ENCODE measurements at regions not wholly inside any gene's neighbourhood (a gene's known extent, or its start where the extent isn't known, plus 50 kb on each side); places are given as distances from the start of the nearest gene placed in this dataset.

- Histone ChIP-seq H3K27me3 (no peaks in the 10 kb centered on the region), H3K9me3 (no peaks in the 10 kb centered on the region), H3K4me1 (no peaks in the 10 kb centered on the region), H3K36me3 (no peaks in the 10 kb centered on the region), H3K4me3 (no peak overlapping the region), H3K27ac (no peak overlapping the region), H3K9ac (ENCODE audit: low read depth in 2 of 2, low read length in 2 of 2) (no peak overlapping the region)
- intact Hi-C loops (cut with DNase I): no loop called here
- DNase-seq: no peak
- TF ChIP-seq, protein P1, sequence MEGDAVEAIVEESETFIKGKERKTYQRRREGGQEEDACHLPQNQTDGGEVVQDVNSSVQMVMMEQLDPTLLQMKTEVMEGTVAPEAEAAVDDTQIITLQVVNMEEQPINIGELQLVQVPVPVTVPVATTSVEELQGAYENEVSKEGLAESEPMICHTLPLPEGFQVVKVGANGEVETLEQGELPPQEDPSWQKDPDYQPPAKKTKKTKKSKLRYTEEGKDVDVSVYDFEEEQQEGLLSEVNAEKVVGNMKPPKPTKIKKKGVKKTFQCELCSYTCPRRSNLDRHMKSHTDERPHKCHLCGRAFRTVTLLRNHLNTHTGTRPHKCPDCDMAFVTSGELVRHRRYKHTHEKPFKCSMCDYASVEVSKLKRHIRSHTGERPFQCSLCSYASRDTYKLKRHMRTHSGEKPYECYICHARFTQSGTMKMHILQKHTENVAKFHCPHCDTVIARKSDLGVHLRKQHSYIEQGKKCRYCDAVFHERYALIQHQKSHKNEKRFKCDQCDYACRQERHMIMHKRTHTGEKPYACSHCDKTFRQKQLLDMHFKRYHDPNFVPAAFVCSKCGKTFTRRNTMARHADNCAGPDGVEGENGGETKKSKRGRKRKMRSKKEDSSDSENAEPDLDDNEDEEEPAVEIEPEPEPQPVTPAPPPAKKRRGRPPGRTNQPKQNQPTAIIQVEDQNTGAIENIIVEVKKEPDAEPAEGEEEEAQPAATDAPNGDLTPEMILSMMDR (IDR thresholded peaks at IDR 0.05): no peak
These were observed 501.5 kb downstream of the BCL11A start for GRCh38 chr2:60051991-60052390.

DNA sequence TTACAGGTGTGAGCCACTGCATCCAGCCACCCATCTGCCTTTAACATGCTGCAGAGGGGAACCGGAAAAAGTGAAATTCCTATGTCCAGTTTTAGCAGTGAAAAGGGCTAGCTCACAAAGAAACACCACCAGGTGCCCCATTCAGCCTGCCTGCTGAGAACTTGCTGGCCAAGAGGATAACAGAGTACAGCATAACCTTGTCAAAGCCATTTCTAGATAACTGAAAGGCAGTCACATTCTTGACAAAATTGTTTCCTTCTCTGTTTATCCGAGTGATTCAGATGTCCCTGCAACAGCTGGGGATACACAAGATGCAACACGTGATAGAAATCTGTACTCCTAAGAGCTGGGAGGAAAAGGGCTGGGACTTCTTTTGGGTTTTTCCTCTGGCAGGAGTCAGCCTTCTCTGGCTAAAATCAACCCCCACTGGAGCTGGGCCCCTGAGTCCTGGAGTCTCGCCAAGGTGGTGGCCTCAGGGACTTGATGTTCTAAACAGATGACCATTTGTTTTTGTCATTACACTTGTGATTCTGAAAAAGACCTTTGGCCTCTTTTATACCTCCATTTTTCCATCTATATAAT, 505.4 kb downstream of the BCL11A start:
- TF ChIP-seq, protein P1 (IDR thresholded peaks at IDR 0.05): no peak
- no peaks in the 10 kb centered on the region for H3K4me1 ChIP-seq
- no peak overlapping the region for H3K4me3 ChIP-seq
- H3K9me3 ChIP-seq: no peaks in the 10 kb centered on the region
- H3K27ac ChIP-seq: no peak overlapping the region
- intact Hi-C loops (cut with DNase I): no loop called here
- H3K27me3 ChIP-seq: no peaks in the 10 kb centered on the region
- no peaks in the 10 kb centered on the region for H3K36me3 ChIP-seq
- no peak overlapping the region for H3K9ac ChIP-seq (ENCODE audit: low read depth in 2 of 2, low read length in 2 of 2)
- no peak for DNase-seq

DNA sequence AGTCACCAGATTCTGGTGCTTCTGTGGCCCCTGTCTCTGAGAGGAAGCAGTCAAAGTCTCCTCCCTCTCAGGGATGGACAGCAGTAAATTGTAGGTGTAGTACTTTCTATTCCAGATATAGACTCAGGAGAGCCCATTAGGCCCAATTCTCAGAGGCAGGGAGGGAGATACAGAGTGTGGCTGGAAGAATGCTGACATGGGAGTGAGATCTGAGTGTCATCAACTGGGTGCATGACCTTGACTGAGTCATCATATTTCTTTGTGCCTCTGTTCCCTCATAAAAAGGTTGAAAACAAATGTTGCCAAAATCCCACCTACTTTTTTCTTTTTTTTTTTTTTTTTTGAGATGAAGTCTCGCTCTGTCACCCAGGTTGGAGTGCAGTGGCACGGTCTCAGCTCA, 506.1 kb downstream of the BCL11A start:
- no peak overlapping the region for H3K4me3 ChIP-seq
- no peaks in the 10 kb centered on the region for H3K36me3 ChIP-seq
- H3K9ac ChIP-seq (ENCODE audit: low read depth in 2 of 2, low read length in 2 of 2): no peak overlapping the region
- H3K9me3 ChIP-seq: no peaks in the 10 kb centered on the region
- no peak overlapping the region for H3K27ac ChIP-seq
- no peak for DNase-seq
- intact Hi-C loops (cut with DNase I): no loop called here
- no peaks in the 10 kb centered on the region for H3K27me3 ChIP-seq
- TF ChIP-seq, protein P1 (IDR thresholded peaks at IDR 0.05): no peak
- no peaks in the 10 kb centered on the region for H3K4me1 ChIP-seq

DNA sequence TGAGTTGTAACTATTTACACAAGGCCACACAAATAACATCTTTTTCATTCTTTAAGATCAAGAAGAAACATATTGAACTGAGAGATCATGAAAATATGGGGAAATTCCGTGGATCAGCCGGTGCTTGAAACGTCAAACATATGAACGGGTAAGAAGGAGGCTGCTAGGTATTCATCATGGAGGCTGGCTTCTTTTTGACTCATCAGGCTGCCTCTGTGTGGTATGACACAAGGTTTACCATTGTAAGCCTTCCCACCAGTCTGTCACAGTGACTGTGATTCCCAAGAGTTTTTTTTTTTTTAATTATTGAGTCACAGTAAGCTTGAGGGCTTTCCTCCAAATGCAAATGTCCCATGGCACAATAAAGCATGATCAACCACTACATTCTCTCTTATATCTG, 506.9 kb downstream of the BCL11A start:
- Histone ChIP-seq H3K9me3 (no peaks in the 10 kb centered on the region), H3K27ac (no peak overlapping the region), H3K4me1 (no peaks in the 10 kb centered on the region), H3K27me3 (no peaks in the 10 kb centered on the region), H3K36me3 (no peaks in the 10 kb centered on the region), H3K4me3 (no peak overlapping the region), H3K9ac (ENCODE audit: low read depth in 2 of 2, low read length in 2 of 2) (no peak overlapping the region)
- DNase-seq: no peak
- TF ChIP-seq, protein P1 (IDR thresholded peaks at IDR 0.05): no peak
- intact Hi-C loops (cut with DNase I): no loop called here

DNA sequence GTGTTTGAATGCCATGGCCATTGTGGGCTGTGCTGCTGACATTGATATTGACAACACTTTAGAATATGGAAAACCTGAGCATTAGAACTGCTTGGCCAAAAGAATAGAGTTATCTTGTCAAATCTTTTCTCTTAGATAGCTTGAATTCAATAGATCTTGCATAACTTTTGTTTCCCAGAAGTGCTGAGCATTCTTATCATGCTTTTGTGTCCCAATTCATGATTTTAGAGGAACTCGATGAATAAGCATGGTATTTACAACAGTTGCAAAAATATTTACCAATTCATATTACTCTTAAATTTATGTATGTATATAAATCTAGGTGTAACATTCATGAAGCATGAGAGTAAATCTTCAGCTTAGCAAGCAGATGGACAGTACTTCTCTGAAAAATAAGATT, 508.0 kb downstream of the BCL11A start:
- TF ChIP-seq, protein P1 (IDR thresholded peaks at IDR 0.05): no peak
- Histone ChIP-seq H3K9me3 (no peaks in the 10 kb centered on the region), H3K4me3 (no peak overlapping the region), H3K4me1 (no peaks in the 10 kb centered on the region), H3K36me3 (no peaks in the 10 kb centered on the region), H3K27ac (no peak overlapping the region), H3K27me3 (no peaks in the 10 kb centered on the region), H3K9ac (ENCODE audit: low read depth in 2 of 2, low read length in 2 of 2) (no peak overlapping the region)
- no peak for DNase-seq
- intact Hi-C loops (cut with DNase I): no loop called here
